ENCODE measurements at regions not wholly inside any gene's neighbourhood (a gene's known extent, or its start where the extent isn't known, plus 50 kb on each side); places are given as distances from the start of the nearest gene placed in this dataset.
"Not testable (repeated sequence)": the region's sequence is repeated elsewhere in the genome, so short reads cannot be mapped to it uniquely, and the experiment has no call there.

DNA sequence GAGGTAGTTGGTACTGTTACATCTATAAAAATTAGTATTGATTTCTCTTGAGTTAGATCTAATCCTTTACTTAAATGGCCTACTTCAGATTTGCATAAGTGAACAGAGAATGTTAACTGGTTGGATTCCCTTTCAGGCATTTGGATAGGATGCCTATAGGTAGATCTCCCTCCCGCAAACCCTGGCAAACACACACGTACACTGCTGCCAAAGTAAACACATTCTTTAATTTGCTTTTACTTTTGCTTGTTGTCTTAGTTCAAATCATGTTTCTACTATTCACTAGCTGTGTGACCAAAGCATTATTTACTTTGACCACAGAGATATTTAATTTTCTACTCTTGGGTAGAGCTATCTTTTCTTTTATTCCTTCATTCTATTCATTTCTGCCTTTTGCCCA lies 936.1 kb upstream of the FBXO33 start:
- H3K4me1 Mint-ChIP-seq: no peaks in the 10 kb centered on the region
- H3K27me3 Mint-ChIP-seq: no peaks in the 10 kb centered on the region
- H3K4me3 Mint-ChIP-seq: no peak overlapping the region
- no peaks in the 10 kb centered on the region for H3K9me3 Mint-ChIP-seq
- no peak overlapping the region for H3K27ac Mint-ChIP-seq
- DNase-seq: no peak
- no peak for ATAC-seq

DNA sequence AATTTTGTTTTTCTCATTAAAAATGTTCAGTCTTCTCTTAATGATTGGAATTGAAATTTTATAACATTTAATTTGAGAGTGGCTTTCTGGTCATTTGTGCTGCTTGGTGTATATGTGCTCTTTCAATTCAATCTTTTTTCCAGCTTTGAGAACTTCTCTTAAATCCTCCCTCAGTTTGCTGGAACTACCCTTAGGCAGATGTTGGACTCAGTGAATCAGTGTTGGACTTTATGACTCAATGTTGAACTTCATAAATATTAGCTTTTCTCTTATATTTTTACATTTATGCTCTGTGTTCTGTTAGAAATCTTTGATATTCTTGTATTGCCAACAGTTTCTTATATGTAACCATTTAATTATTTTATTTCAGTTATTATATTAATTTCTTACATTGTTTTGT lies 935.5 kb upstream of the FBXO33 start:
- H3K9me3 Mint-ChIP-seq: no peaks in the 10 kb centered on the region
- no peaks in the 10 kb centered on the region for H3K27me3 Mint-ChIP-seq
- ATAC-seq (no peak), DNase-seq (no peak)
- H3K4me3 Mint-ChIP-seq: no peak overlapping the region
- no peaks in the 10 kb centered on the region for H3K4me1 Mint-ChIP-seq
- no peak overlapping the region for H3K27ac Mint-ChIP-seq

DNA sequence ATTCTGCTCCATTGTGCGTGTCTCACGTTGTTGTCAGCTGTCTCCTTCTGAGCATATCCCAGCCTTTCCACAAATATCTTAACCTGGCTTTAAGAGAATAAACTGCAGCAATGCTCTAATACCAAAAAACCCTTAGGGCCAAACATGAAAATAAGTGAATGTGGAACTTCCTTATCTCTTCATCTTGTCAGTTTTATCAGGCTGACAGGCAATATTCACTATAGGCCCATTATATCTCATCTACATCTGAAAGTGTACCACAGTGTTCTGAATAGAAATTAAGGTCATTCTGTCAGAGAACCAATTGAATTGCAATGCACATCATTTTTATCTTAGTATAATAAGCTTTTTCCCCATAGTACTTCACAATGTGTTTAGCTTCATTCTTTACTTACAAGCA lies 933.1 kb upstream of the FBXO33 start:
- ATAC-seq: no peak
- Mint-ChIP-seq H3K27me3 (no peaks in the 10 kb centered on the region), H3K27ac (no peak overlapping the region), H3K4me1 (no peaks in the 10 kb centered on the region), H3K4me3 (no peak overlapping the region), H3K9me3 (no peaks in the 10 kb centered on the region)
- no peak for DNase-seq

DNA sequence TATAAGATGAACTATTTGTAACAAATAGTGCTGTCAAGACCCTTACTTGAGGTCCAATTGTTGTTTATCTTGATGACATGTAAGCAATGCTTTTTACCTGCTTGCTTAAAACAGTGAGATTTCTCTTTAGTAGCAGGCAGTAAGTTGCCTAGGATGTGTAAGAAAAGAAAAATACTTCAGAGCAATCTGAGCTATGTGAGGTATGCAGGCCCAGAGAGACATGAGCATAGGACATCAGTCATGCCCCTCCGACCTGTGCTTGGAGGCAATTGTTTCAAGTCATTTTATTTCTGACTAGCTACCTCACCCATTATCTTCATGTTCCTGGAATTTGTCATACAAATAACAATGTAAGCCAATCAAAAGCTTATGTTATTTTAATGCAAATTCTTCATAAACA lies 930.6 kb upstream of the FBXO33 start:
- peaks cover 8% of the 10 kb centered on the region in 2 donors for H3K9me3 Mint-ChIP-seq
- no peak overlapping the region for H3K4me3 Mint-ChIP-seq
- no peak for ATAC-seq
- no peaks in the 10 kb centered on the region for H3K4me1 Mint-ChIP-seq
- no peak overlapping the region for H3K27ac Mint-ChIP-seq
- H3K27me3 Mint-ChIP-seq: no peaks in the 10 kb centered on the region
- no peak for DNase-seq

DNA sequence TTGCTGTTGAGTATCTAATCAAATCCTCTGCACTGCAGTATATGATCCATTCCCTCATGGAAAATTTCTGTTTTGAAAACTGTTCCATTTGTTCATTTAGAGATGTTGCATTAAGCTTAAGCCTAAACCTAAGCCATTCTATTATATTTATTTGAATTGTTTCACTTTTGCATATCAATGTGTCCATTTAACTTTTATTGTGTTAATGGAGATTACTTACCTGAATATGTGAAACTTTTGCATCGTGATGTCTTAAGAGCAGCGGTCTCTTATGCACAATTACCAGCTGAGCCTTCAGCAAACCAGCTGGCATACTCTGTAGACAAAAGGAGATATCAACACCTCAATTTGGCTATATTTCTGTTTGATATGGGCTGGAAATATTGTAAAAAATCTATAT lies 922.5 kb upstream of the FBXO33 start:
- no peak for ATAC-seq
- no peak for DNase-seq
- Mint-ChIP-seq H3K4me1 (no peaks in the 10 kb centered on the region), H3K9me3 (peaks cover 8% of the 10 kb centered on the region in 2 donors), H3K27me3 (no peaks in the 10 kb centered on the region), H3K4me3 (no peak overlapping the region), H3K27ac (no peak overlapping the region)

DNA sequence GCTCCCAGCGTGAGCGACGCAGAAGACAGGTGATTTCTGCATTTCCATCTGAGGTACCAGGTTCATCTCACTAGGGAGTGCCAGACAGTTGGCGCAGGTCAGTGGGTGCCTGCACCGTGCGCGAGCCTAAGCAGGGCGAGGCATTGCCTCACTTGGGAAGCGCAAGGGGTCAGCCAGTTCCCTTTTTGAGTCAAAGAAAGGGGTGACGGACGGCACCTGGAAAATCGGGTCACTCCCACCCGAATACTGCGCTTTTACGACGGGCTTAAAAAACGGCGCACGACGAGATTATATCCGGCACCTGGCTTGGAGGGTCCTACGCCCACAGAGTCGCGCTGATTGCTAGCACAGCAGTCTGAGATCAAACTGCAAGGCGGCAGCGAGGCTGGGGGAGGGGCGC lies 915.9 kb upstream of the FBXO33 start:
- not testable (repeated sequence) for ATAC-seq, DNase-seq, H3K4me1 Mint-ChIP-seq, H3K27ac Mint-ChIP-seq, H3K27me3 Mint-ChIP-seq, H3K9me3 Mint-ChIP-seq, H3K4me3 Mint-ChIP-seq

DNA sequence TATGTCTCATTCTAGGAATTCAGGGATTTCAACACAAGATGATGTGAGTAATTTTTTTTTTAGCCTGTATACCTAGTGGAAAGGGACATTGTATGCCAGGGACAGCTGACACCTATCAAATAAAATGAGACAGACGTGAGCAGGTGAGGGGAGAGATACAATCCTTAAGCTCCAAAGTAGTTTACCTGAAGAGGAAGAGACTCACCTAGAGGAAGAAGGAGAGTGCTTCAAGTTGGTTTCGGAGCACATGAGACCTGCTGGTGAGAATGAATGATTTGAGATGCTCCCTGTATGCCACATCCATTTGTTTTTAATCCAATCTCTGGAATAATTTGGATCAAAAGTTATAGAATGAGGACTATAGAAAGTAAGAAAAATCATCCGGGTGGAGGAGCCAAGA lies 915.4 kb upstream of the FBXO33 start:
- ATAC-seq: no peak
- Mint-ChIP-seq H3K27me3 (no peaks in the 10 kb centered on the region), H3K27ac (no peak overlapping the region), H3K4me1 (no peaks in the 10 kb centered on the region), H3K9me3 (peaks cover 0 to 6% of the 10 kb centered on the region in 2 donors), H3K4me3 (no peak overlapping the region)
- DNase-seq: no peak

DNA sequence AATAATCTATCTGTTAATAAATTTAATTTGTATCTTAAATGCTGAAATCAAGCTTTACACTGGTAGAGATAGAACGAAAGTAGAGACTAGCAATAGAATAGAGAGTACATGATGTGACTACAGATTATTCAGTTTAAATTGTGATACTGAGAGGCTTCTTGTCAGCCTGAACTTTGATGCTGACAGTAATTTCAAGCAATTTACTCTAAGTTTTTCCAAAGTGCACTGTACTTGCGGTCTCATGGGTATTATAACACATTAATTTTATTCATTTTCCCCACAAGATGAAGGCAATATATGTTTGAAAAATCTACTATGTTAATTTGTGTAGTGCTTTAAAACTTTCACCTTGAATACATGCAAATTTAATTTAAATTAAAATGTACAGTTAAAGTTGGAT lies 914.0 kb upstream of the FBXO33 start:
- H3K27me3 Mint-ChIP-seq: no peaks in the 10 kb centered on the region
- DNase-seq: no peak
- H3K4me1 Mint-ChIP-seq: no peaks in the 10 kb centered on the region
- no peak for ATAC-seq
- H3K4me3 Mint-ChIP-seq: no peak overlapping the region
- peaks cover 0 to 6% of the 10 kb centered on the region in 2 donors for H3K9me3 Mint-ChIP-seq
- H3K27ac Mint-ChIP-seq: no peak overlapping the region

DNA sequence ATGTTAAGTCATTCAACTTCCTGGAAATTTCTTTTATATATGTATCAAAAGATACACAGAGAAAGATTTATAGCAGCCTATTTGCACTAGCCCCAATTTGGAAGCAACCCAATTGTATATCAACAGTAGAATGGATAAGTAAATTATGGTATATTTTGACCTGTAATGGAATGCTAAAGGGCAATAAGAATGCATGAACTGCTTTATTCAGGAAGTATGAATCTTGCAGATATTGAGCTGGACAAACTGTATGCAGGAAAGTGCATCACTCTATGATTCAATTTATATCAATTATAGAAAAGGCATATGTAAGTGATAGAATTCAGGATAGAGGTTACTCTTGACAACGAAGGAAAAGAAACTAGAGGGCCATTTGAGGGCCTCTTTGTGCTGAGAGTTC lies 913.1 kb upstream of the FBXO33 start:
- H3K4me1 Mint-ChIP-seq: no peaks in the 10 kb centered on the region

DNA sequence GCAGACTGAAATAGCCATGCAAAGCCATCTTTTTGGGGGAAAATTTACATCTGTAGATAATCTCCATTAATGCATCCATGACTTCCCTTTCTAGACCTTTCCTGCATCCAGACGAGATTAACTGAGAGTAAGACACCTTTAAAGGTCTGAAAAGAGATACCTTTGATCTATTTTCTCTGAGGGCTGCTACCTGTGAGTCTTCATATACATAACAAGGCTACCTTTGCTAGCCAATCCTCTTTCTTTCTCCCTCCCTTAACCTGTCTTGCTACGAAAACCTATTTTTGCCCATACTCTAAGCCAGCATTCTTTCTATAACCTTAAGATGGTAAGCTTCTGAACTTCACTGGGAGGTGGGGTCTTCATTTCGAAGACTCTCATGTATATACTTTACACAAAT lies 908.5 kb upstream of the FBXO33 start:
- Mint-ChIP-seq H3K9me3 (no peaks in the 10 kb centered on the region), H3K4me1 (no peaks in the 10 kb centered on the region), H3K27me3 (no peaks in the 10 kb centered on the region), H3K27ac (no peak overlapping the region), H3K4me3 (no peak overlapping the region)
- DNase-seq: no peak
- ATAC-seq: no peak

More for the DNA sequence above, 913.1 kb upstream of the FBXO33 start:
- DNase-seq (no peak), ATAC-seq (no peak)
- Mint-ChIP-seq H3K9me3 (peaks cover 0 to 6% of the 10 kb centered on the region in 2 donors), H3K27me3 (no peaks in the 10 kb centered on the region), H3K4me3 (no peak overlapping the region), H3K27ac (no peak overlapping the region)

DNA sequence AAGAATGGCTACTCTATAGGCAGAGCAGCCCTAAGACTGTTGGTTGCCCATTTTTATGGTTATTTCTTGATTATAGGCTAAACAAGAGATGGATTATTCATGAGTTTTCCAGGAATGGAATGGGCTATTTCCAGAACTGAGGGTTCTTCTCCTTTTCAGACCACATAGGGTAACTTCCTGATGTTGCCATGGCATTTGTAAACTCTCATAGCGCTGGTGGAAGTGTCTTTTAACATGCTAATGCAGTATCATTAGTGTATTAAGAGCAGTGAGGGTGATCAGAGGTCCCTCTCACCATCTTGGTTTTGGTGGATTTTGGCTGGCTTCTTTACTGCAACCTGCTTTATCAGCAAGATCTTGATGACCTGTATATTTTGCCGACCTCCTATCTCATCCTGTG lies 904.6 kb upstream of the FBXO33 start:
- no peaks in the 10 kb centered on the region for H3K4me1 Mint-ChIP-seq
- H3K27ac Mint-ChIP-seq: no peak overlapping the region
- H3K4me3 Mint-ChIP-seq: no peak overlapping the region
- DNase-seq (no peak), ATAC-seq (no peak)
- H3K9me3 Mint-ChIP-seq: no peaks in the 10 kb centered on the region
- no peaks in the 10 kb centered on the region for H3K27me3 Mint-ChIP-seq

DNA sequence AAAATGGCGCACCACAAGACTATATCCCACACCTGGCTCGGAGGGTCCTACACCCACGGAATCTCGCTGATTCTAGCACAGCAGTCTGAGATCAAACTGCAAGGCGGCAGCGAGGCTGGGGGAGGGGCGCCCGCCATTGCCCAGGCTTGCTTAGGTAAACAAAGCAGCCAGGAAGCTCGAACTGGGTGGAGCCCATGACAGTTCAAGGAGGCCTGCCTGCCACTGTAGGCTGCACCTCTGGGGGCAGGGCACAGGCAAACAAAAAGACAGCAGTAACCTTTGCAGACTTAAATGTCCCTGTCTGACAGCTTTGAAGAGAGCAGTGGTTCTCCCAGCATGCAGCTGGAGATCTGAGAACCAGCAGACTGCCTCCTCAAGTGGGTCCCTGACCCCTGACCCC lies 894.3 kb upstream of the FBXO33 start:
- H3K27me3 Mint-ChIP-seq, H3K27ac Mint-ChIP-seq, H3K9me3 Mint-ChIP-seq, H3K4me3 Mint-ChIP-seq, DNase-seq, H3K4me1 Mint-ChIP-seq, ATAC-seq: not testable (repeated sequence)

DNA sequence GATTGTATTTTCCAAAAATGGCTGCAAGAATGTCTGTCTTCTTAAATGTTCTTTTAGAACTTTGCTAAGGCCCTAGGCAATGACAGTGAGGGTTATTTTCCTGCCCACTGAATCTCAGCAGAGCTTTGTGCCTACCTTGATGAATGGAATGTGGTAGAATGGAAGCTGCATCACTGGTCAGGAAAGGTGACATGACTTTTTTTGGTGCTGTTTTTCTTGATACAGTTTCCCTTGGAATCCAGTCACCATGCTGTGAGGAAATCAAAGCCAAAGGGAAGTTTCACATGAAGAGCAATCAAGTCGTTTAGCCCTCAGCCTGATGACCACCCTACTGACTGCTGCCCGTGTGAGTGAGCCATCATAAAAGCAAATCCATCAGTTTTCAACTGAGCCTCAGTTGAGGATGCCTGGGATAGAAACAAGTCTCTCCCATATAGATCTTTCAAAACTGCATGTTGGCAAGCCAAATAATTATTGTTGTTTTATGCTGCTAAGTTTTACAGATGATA lies 886.0 kb upstream of the FBXO33 start:
- H3K9me3 Mint-ChIP-seq: peaks cover 0 to 8% of the 10 kb centered on the region in 2 donors
- no peak overlapping the region for H3K4me3 Mint-ChIP-seq
- H3K27me3 Mint-ChIP-seq: no peaks in the 10 kb centered on the region
- H3K27ac Mint-ChIP-seq: no peak overlapping the region
- ATAC-seq (no peak), DNase-seq (no peak)
- no peaks in the 10 kb centered on the region for H3K4me1 Mint-ChIP-seq

DNA sequence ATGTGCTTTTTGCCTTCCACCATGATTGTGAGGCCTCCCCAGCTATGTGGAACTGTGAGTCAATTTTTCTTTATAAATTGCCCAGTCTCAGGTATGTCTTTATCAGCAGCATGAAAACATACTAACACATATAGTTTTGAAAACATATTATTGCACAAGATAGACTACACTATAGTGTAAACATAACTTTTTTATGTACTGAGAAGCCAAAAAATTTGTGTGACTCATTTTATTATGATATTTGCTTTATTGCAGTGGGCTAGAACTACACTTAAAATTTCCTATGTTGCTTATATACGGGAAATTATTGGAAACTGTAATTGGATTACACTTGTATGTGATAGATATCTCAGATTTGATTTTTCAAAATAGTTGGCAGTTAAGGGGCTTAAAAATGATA lies 885.5 kb upstream of the FBXO33 start:
- Mint-ChIP-seq H3K27me3 (no peaks in the 10 kb centered on the region), H3K4me1 (no peaks in the 10 kb centered on the region), H3K27ac (no peak overlapping the region), H3K9me3 (peaks cover 0 to 8% of the 10 kb centered on the region in 2 donors), H3K4me3 (no peak overlapping the region)
- DNase-seq (no peak), ATAC-seq (no peak)

DNA sequence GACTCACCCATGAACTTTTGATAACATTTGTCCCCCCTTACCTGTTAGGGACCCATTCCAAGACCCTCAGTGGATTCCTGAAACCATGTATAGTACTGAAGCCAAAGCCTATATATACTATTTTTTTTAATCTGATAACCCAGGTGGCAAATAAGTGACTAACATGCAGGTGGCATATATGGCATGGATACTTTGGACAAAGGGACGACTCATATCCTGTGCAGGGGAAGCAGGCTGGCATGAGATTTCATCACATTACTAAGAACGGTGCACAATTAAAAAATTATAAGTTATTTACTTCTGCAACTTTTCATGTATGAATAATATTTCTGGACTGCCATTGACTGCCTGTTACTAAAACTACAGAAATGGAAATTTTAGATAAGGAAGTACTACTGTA lies 880.1 kb upstream of the FBXO33 start:
- Mint-ChIP-seq H3K9me3 (peaks cover 0 to 2% of the 10 kb centered on the region in 2 donors), H3K4me1 (no peaks in the 10 kb centered on the region), H3K4me3 (no peak overlapping the region), H3K27ac (no peak overlapping the region), H3K27me3 (no peaks in the 10 kb centered on the region)
- ATAC-seq (no peak), DNase-seq (no peak)

DNA sequence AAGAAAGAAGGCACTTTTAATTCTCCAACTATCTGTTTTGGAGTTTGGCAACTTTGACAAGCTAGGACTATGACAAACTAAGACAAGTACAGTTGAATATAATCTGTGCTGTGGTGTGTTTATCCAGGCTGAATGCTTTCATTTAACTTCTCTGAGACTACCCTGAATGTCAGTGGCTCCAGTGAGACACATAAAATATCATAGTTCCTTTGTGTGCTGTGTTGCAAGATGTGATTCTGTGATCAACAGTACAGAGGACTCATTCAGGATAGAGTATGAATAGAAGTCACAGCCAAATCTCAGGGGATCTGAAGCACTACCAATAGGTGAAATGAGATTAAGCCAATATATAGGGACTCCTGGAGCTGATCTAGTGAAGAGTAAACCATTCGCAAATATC lies 876.9 kb upstream of the FBXO33 start:
- no peak for DNase-seq

DNA sequence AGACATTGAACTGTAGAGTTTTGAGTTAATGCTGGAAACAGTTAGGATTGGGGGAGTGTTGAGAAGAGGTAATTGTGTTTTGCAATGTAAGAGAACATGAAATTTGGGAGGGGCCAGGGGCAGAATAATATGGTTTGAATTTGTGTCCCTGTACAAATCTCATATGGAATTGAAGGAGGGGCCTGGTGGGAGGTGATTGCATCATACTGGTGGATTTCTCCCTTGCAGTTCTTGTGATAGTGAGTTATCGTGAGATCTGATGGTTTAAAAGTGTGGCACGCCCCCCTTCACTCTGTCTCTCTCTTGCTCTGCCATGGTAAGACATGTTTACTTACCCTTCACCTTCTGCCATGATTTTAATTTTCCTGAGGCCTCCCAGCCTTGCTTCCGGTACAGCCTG lies 876.0 kb upstream of the FBXO33 start:
- Mint-ChIP-seq H3K4me3 (no peak overlapping the region), H3K27ac (no peak overlapping the region), H3K4me1 (no peaks in the 10 kb centered on the region), H3K27me3 (no peaks in the 10 kb centered on the region), H3K9me3 (peaks cover 0 to 6% of the 10 kb centered on the region in 2 donors)
- ATAC-seq (no peak), DNase-seq (no peak)

More for the DNA sequence above, 876.9 kb upstream of the FBXO33 start:
- H3K9me3 Mint-ChIP-seq: peaks cover 0 to 6% of the 10 kb centered on the region in 2 donors
- H3K4me1 Mint-ChIP-seq: no peaks in the 10 kb centered on the region
- H3K27me3 Mint-ChIP-seq: no peaks in the 10 kb centered on the region
- H3K27ac Mint-ChIP-seq: peak overlapping the region in 1 of 2 donors; percentile 12
- H3K4me3 Mint-ChIP-seq: no peak overlapping the region
- ATAC-seq: no peak

Measured in stimulated activated naive CD8-positive, alpha-beta T cell treated with anti-CD3 and anti-CD28 coated beads, Interleukin-15, amount 100 ng/mL, for 72 hours (primary cell).